ENCODE measurements at regions not wholly inside any gene's neighbourhood (a gene's known extent, or its start where the extent isn't known, plus 50 kb on each side); places are given as distances from the start of the nearest gene placed in this dataset.

DNA sequence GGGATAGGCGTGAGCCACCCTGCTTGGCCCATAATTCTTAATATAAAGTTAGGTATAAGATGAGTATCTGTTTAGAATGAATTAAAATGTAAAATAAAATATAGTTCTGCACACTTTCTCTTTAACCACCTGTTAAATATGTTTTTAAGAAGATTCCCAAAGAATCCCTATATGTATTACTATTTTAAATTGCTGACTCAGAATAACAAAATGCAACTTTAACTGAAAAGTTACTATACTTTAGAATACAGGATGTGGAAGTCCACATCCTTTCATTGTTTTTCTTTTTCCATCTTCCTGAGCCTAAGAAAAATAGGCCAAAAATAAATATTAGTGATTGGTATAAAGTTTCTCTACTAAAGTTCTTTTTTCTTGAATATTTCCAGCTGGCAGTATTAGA is 325.6 kb upstream of the EYS start:
- DNase-seq (ENCODE audit: low read depth) (no peak), FAIRE-seq (no peak)
- no peaks in the 10 kb centered on the region for H3K27me3 ChIP-seq (ENCODE audit: control insufficient read depth, insufficient read depth, low read length)
- no peak for TF ChIP-seq CTCF (IDR thresholded peaks at IDR 0.05; ENCODE audit: insufficient read depth, low read length, severe bottlenecking)
- H3K4me3 ChIP-seq (ENCODE audit: low read depth, low read length): no peak overlapping the region
- H3K36me3 ChIP-seq (ENCODE audit: control insufficient read depth, insufficient read depth, low read length): no peaks in the 10 kb centered on the region

DNA sequence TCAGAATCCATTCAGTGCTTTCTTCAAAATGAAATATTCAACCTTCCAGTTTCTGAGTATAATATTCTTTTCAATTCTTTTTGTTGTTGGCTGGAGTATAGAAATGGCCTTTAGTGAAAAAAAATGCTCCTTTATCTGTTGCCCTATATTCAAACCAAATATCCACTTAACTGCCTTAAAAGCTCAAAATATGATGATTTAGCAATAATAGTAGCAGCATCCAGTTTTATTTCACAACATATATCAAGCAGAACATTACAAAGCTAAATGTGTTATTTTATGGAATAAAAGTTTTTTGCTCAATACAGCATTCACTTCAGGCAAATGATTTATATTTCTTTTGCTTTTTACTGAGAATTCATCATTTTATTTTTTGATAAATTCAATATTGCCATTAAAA is 322.4 kb upstream of the EYS start:
- no peak for FAIRE-seq

DNA sequence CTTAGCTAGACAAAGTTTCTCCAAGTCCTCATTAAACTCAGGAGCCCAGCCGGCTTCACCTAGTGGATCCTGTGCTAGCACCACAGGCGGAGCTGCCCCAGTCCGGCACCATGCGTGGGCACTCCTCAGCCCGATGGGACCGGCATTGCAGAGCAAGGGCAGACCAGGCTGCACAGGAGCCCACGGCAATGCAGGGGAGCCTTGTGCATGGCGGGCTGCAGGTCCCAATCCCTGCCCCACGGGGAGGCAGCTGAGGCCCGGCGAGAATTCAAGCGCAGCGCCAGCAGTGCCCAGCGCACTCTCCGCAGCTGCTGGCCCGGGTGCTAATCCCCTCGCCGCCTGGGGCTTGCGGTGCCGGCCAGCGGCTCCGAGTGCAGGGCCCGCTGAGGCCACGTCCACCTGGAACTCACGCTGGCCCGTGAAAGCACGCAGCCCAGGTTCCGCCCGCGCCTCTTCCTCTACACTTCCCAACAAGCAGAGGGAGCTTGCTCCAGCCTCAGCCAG is 292.3 kb upstream of the EYS start:
- no peak for FAIRE-seq
- no peak overlapping the region for H3K4me3 ChIP-seq (ENCODE audit: low read depth, low read length)
- DNase-seq (ENCODE audit: low read depth): no peak
- no peaks in the 10 kb centered on the region for H3K27me3 ChIP-seq (ENCODE audit: control insufficient read depth, insufficient read depth, low read length)
- TF ChIP-seq CTCF (IDR thresholded peaks at IDR 0.05; ENCODE audit: insufficient read depth, low read length, severe bottlenecking): no peak
- no peaks in the 10 kb centered on the region for H3K36me3 ChIP-seq (ENCODE audit: control insufficient read depth, insufficient read depth, low read length)

More for the DNA sequence above, 322.4 kb upstream of the EYS start:
- Histone ChIP-seq H3K36me3 (ENCODE audit: control insufficient read depth, insufficient read depth, low read length) (no peaks in the 10 kb centered on the region), H3K27me3 (ENCODE audit: control insufficient read depth, insufficient read depth, low read length) (no peaks in the 10 kb centered on the region), H3K4me3 (ENCODE audit: low read depth, low read length) (no peak overlapping the region)
- DNase-seq (ENCODE audit: low read depth): no peak
- no peak for TF ChIP-seq CTCF (IDR thresholded peaks at IDR 0.05; ENCODE audit: insufficient read depth, low read length, severe bottlenecking)

- FAIRE-seq: no peak
- no peaks in the 10 kb centered on the region for H3K36me3 ChIP-seq (ENCODE audit: control insufficient read depth, insufficient read depth, low read length)
Observed at GRCh38 chr6:65998544-65998943, 291.5 kb upstream of the EYS start.

DNA sequence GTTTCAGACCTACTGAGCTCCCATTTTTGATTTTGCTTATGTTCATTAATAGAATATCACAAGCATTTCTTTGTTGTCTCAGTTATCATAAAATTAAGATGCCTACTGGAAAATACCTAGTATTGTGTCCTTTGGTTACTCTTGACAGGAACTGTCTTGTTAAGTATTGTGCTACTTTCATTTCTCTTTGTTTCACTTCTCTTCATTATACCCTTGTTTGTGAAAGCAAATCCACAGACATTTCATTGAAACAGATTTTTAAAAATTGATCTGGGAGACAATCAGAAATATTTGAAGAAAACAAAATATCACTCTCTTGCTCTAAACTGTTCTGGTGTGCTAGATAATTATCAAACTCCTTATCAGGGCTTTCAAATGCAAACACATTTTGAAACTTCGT is 290.5 kb upstream of the EYS start:
- FAIRE-seq (no peak), DNase-seq (ENCODE audit: low read depth) (no peak)
- H3K36me3 ChIP-seq (ENCODE audit: control insufficient read depth, insufficient read depth, low read length): no peaks in the 10 kb centered on the region
- no peak for TF ChIP-seq CTCF (IDR thresholded peaks at IDR 0.05; ENCODE audit: insufficient read depth, low read length, severe bottlenecking)
- H3K27me3 ChIP-seq (ENCODE audit: control insufficient read depth, insufficient read depth, low read length): no peaks in the 10 kb centered on the region
- H3K4me3 ChIP-seq (ENCODE audit: low read depth, low read length): no peak overlapping the region

More at GRCh38 chr6:65998544-65998943, 291.5 kb upstream of the EYS start:
- no peak for DNase-seq (ENCODE audit: low read depth)
- no peak for TF ChIP-seq CTCF (IDR thresholded peaks at IDR 0.05; ENCODE audit: insufficient read depth, low read length, severe bottlenecking)
- H3K4me3 ChIP-seq (ENCODE audit: low read depth, low read length): no peak overlapping the region
- H3K27me3 ChIP-seq (ENCODE audit: control insufficient read depth, insufficient read depth, low read length): no peaks in the 10 kb centered on the region

DNA sequence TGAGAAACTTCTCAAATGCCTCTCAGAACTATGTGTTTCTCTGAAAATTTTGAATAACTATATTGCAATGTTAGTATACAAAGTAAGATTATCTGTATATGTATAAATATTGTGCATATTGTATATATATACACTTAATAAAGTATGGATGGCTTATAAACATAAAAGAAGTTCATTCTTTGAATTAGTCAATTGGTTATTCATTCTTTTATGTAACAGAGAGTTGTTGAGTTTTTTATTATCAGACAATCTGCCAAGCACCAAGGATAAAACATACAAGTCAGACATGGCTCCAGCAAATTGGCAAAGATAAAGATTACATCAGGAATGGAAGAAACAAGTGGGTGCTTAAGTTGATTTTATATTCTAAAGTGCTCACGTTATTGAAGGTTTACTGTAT is 289.1 kb upstream of the EYS start:
- no peaks in the 10 kb centered on the region for H3K36me3 ChIP-seq (ENCODE audit: control insufficient read depth, insufficient read depth, low read length)
- no peak overlapping the region for H3K4me3 ChIP-seq (ENCODE audit: low read depth, low read length)
- H3K27me3 ChIP-seq (ENCODE audit: control insufficient read depth, insufficient read depth, low read length): no peaks in the 10 kb centered on the region
- no peak for TF ChIP-seq CTCF (IDR thresholded peaks at IDR 0.05; ENCODE audit: insufficient read depth, low read length, severe bottlenecking)
- FAIRE-seq: no peak
- no peak for DNase-seq (ENCODE audit: low read depth)

Data from bronchial epithelial cell (primary cell).